Activated T-helper 9 cell treated with anti-CD3 and anti-CD28 coated beads, Interleukin-2, amount 50 U/mL, for 16 hours (primary cell): ENCODE measurements at regions not wholly inside any gene's neighbourhood (a gene's known extent, or its start where the extent isn't known, plus 50 kb on each side); places are given as distances from the start of the nearest gene placed in this dataset.

ENCODE experiments used
- DNase-seq: peaks from one replicate; pipeline ENCODE4 v3.0.0-alpha.2; 2020; ENCODE audit warnings: low read depth

DNA sequence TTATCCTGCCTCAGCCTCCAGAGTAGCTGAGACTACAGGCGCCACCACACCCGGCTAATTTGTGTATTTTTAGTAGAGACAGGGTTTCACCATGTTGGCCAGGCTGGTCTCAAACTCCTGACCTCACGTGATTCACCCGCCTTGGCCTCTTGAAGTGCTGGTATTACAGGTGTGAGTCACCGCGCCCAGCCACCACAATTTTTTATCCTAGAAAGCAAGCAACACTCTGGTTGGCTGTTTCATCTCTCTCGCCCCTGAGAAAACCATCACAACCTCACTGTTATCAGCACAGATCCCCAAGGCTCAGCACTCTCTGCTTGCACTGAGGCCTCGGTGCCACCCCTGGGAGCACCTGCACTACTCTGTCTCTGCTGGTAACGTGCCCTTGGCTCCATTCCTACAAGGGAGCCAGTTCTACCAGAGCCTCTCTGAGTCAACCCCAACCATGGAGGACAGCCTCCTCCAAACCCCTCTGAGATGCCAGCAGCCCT lies 134.8 kb upstream of the AGAP1 start:
- no peak for DNase-seq

DNA sequence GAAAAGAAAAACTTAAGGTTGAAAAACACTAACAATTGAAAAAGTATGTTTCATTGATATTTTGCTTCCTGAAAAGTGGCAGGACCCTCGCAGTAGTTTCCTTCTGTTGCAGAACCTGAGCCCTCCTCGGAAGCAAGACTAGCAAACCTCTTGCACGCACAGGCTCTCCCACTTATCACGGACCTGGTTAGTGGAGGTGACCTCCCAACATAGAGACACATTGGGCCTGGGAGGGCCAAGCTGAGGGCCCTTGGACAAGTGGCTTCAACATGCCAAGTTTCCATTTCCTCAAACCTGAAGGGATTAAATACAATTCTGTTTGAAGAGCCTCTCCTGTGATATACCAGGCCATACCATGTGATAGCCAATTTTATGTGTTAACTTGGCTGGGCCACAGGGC lies 133.4 kb upstream of the AGAP1 start:
- DNase-seq = no peak

DNA sequence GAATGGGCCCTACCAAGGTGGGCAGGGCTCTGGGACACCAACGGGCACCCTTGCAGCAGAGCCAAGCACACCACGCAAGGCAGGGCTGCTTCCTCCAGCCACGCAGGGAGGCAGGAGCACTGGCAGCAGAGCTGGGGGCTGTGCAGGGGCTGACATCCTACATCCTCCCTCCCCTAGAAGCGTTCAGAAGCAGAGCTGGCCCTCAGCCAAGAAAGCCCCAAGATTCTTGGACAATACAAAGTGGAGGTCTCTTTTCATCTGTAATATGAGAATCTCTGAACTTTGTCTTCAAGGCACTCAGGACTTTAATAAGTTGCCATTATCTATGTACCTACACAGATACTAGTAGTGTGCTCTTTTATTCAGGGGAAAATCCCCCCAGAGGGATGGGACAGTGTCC lies 128.1 kb upstream of the AGAP1 start:
- DNase-seq = no peak

DNA sequence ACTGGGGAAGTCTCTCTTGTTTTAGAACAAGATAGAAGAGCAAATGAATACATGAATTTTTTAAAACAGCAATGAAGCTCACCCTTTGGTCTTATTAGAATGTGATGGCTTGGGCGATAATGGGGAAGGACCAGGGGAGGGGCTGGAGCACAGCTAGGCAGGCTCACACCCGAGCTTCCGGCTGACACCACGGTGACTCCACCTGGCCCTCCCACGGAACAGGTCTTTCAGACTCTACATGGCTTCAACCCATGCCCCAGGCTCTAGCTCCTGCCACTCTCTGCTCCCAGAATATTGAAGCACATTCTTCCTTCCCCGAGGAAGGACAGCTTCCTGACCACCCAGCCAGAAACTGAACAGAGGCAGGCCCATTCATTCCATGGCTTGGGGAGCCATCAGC lies 127.5 kb upstream of the AGAP1 start:
- no peak for DNase-seq

DNA sequence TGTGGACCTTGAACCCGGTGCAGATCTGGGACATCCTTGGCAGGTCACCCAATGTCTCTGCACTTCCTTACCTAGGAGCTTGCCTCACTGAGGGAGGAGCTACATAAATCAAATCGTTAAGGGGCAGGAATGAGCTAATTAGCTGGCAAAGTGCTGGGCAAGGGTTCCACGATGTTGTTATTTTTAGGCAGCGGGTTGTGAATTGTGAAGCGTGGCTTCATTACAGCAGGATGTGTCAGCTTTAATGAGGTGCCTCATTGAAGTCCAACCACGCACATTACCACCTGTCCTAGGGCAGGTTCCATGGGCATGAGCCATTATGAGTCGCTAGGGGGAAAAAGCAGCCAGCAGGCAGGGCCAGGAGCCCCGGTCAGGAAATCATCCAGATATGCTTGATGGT lies 127.0 kb upstream of the AGAP1 start:
- no peak for DNase-seq

DNA sequence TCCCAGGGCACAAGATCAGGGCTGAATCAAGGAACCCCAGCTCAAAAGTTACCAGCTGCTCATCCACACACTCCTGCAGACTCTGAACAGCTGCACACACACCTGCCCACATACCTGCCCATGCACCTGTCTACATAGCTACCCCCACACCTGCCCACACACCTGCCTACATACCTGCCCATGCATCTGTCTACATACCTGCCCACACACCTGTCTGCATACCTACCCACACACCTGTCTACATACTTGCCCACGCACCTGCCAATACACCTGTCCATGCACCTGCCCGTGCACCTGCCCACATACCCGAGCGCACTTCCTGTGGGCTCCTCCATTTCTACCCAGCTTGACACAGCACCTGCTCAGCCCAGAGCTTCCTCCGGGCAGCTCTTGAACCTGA lies 122.8 kb upstream of the AGAP1 start:
- no peak for DNase-seq

DNA sequence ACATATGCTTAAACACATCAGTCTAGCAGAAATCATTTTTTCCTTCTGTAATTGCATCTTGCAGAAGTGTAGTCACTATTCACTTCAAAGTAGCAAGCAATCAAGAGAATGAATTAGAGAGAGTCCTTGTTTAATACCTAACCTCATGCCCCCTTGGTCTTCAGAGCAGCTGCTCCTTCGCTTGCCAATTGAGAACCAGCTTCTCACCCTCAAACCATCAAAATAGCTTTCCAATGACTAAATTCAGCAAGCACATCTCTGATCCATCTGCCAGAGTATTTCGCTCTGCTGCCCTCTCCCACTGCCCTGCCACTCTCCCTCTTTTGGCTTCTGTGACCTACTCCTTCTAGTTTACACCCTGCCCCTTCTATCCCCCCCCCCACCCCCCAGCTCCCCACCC lies 120.7 kb upstream of the AGAP1 start:
- DNase-seq = no peak

DNA sequence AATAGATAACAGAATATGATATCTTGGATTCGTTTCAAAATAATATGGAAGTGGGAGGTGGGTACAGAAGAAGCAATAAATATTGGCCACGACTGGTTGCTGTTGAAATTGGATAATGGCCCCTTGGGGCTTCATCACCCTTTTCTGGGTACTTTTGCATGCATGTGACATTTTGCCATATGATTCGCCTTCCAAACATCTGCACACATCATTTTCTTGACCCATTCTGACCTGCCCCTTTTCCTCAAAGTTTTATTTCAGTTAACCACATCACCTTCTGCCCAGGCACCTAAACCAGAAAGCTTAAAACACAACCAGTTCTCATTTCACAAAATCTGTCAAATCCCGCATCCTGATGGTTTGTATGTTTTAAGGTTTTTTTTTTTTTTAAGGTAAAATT lies 116.7 kb upstream of the AGAP1 start:
- no peak for DNase-seq

DNA sequence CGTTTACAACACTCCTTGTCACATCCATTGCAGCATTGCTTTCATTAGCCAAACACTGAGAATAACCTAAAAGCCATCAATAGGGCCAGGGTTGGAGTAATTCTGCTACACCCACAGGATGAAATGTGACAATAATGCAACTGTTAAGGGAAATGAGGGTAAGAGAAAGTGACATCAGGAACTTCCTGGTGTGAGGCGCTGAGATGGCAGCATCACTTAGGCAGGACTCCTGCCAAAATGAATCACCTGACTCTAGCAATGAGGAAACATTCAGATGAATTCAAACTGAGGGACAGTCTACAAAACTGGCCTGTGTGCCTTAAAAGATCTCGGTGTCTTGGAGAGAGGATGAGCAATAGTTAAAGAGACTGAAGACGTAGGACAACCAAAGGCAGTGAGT lies 115.6 kb upstream of the AGAP1 start:
- no peak for DNase-seq

DNA sequence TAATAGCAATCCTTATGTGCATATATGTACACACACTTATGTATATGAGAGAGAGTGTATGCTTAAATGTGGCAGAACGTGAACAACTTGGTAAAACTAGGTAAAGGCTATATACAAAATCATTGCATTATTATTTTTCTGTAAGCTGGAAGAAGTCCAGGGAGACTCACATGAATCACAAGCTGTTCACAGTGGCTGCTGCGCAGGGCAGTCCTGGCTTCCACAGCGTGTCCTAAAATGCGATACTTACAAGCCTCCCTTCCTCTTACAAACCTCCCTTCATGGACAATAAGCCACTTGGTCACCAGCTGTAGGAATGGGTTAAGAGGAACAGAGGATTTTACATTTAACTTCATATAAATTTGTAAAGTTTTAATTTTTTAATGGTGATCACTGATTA lies 114.9 kb upstream of the AGAP1 start:
- DNase-seq = no peak

DNA sequence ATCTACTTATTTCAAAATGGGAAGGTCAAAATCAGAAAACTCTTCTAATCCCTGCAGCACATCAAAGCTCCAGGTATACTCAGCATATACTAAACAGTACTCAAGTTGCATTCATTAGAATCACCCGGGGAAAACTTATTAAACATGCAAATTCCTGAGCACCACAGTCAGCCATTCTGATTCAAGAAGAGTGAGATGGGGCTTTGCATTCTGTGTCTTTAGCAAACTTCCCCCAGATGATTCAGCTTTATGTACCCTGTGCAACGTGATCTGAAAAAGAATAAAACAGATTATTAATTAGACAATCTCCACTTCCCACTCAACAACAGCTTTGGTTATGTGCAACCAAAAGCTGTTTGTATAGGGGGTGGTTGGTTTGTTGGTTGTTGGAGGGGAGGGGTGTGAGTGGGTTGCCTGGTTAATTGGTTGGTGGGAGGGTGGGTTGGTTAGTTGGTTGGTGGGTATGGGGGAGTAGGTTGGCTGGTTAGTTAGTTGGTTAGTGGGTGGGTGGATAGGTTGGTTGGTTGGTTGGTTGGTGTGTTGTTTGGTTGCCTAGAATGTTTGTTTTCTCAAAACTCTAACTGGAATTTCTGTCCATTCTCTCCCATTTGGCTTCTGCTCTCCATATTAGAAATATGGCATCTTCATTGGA lies 112.5 kb upstream of the AGAP1 start:
- DNase-seq = no peak

DNA sequence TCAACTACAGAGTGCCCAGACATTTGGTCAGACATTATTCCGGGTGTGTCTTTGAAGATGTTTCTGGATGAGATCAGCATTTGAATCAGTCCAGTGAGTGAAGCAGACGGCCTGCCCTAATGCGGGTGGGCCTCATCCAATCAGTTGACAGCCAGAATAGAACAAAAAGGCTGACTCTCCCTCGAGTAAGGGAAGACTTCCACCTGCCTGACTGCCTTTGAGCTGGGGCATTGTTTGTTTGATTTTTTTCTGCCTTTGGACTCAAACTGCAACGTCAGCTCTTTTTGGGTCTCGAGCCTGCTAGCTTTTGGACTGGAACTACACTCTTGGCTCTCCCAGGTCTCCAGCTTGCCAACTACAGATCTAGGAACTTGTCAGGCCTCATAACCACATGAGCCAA lies 111.7 kb upstream of the AGAP1 start:
- no peak for DNase-seq

DNA sequence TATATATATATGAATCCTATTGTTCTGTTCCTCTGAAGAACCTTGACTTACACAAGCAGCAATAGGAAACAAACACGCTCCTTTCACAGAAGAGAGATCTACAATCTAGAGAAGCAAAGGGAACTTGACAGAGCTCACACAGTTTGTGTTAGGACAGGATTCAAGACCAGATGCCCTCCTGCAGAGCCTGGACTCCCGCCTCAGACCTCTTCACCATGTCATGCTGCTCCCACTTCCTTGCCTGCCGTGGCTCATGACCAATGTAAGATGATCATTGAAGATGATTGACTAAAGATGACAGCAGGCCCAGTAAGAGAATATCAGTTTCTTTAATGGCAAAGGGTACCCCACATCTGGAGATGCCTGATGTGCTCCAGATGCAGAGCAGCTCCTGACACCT lies 111.2 kb upstream of the AGAP1 start:
- DNase-seq = no peak

DNA sequence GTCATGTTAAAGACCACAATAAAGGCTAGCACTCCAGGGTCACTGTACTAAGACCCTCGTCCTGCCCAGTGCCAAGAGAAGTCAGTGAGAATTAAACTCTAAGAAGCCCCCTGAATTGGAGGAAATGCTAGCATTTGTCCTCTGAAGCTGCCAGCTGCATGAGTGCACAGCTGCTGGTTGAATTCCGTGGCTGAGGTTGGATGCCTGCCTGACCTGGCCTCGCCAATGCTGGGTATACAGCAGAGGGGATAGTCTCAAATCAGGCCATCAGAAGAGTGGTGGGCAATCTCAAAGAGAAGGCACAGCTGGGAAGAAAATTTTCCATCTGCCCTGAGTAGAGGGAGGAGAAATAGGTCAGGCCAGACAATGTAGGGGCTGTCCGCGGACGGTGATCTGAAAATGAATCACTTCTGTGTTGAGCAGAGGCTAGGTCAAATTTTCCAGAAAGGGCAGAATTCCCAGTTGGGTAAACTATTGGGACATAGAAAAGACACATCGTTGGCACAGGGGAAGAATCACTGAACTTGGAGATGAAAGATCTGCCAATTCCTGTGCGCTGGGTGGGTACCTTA lies 110.5 kb upstream of the AGAP1 start:
- DNase-seq = no peak

DNA sequence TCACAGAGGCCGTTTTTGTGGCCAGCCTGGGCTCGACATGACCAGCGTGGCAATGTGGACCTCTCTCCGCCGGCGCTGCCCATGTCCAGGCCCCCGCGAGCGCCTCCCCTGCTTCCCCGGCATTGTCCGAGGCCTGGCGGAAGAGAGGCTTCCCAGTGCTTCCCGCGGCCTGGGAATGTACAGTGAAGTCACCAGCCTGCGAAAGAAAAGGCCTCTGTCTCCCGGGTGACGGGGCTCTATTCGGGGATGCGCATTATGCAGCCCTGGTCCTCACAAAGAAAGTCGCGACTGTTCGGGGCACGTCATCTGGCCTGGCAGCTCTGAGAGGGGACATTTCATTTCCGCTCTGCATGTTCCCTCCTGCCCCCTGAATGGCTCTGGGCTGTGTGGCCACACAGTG lies 109.2 kb upstream of the AGAP1 start:
- no peak for DNase-seq

DNA sequence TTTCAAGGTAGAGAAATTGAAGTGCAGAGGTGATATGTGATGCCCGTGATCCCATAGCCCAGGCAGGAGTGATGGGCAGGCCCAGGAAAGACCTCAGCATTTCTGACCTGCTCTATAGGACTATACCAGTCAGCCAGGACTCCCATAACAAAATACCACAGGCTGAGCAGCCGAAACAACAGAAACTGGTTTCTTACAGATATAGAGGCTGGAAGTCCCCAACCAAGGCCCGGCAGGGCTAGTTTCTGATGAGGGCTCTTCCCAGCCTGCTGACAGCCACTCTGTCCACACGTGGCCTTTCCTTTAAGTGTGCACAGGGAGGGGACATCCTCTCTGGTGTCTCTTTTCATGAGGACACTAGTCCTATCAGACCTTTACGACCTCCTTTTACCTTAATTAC lies 104.2 kb upstream of the AGAP1 start:
- DNase-seq = no peak

DNA sequence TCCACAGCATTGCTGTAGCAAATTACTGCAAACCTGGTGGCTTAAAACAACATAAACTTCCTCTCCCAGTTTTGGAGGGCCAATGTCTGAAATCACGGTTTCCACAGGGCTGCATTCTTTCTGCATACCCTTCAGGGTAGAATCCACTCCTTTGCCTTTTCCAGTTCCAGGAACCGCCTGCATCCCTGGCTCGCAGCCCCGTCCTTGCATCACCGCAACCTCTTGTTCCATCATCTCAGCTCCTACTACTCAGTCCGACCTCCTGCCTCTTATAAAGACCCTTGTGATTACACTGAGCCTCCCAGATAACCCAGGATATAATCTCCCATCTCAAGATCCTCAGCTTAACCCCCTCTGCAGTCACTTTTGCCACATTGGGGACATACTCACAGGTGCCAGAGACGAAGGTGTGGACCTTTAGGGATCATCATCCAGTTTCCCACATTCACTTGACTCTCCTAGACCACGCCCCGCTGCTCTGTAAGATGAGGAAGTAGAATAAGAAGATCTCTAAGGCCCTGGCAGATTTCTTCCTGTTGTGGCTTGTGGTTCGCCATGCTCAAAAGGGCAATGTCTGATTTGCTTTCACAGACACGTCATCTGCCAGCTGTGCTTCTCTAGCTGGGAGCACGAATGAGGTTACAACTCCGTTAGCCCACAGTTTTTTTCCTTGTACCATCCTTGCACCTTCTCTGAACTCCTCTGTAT lies 103.6 kb upstream of the AGAP1 start:
- no peak for DNase-seq

DNA sequence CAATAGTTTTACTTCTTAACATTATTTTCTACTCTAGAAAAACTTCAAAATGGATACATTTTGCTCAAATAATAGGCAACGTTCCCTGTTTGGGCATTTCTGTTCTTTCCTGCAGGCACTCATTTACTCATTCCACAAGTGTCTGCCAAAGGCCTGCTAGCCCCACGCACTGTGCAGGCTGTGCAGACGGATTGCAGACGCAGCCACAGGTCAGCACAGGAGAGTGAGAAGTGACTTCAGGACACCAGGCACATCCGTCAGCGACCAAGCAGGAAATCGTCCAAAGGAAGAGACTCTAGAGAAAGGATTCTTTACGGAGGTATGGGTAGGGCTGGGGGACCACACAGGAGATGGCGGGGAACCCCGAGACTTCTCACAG lies 103.0 kb upstream of the AGAP1 start:
- no peak for DNase-seq

DNA sequence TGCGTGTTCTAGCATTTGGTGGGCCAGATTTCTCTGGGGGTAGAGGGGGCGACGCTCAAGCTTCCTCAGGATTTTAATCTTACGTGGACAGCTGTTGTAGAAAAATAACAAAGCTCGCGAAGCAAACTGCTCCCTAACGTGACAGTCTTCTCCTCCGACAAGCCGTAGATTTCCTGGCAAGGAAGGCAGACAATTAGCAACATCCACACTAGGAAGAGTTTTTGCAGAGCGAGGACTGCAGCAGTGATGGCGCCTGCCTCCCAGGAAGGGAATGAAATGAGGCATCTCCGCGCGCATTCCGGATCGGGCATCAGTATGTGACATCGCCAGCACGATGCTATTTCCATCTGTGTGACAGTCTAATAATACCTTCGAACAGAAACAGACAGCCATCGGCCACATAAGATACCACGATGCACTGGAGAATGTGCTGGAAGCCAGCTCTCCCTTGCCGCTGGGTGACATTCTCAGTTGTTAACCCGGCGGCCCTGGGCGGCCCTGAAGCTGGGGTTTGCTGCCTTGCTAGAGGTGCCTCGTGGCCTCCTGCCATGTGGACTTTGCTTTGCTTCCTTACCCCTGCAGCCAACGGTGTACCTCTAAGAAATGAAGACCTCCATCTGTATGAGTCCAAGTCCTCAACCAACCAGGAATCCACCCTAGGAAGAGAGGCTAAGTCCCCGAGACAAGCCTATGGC lies 101.8 kb upstream of the AGAP1 start:
- no peak for DNase-seq

DNA sequence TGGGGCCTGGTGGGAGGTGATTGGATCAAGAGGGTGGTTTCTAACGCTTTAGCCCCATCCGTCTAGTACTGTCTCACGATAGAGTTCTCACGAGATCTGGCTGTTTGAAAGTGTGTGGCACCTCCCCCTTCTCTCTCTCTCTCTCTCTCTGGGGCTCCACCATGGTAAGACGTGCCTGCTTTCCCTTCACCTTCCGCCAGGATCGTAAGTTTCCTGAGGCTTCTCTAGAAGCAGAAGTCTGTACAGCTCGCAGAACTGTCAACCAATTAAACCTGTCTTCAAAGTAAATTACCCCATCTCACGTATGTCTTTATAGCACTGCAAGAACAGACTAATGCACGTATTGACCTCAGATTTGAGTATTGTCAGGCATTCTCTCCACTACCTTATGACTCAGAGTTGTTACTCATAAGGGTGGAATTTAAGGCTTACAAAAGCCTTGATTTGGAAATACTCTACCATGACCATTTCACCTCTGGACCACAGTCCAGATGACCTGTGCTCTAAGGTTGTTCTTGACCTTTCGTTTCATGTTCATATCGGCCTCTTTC lies 99.5 kb upstream of the AGAP1 start:
- DNase-seq = no peak

DNA sequence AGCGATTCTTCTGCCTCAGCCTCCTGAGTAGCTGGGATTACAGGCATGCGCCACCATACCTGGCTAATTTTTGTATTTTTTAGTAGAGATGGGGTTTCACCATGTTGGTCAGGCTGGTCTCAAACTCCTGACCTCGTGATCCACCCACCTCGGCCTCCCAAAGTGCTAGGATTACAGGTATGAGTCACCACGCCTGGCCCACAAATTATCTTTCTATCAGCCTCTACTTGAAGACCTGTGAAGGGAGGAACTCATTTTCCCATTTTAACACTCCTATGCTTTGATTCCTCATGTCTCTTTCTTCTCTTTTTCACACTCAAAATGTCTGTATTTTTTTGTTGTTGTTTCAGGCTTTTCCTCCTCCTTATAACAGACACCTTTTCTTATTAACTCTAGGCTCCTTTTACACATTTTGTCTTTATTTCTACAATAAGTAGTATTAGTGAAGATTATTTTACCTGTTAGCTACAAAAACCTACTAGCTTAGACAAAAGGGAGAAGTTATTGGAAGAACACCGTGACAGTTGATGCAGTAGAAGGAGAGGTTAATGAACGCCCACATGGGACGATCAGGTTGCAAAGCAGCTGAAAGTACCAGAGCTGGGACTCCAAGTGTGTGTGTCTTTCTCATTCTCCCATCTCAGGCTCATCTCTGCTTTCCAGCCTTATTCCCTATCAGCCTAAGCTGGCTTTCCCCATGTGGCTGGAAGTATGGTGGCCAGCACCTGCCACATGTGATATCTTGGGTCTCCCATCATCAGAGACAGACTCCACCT lies 97.6 kb upstream of the AGAP1 start:
- no peak for DNase-seq

DNA sequence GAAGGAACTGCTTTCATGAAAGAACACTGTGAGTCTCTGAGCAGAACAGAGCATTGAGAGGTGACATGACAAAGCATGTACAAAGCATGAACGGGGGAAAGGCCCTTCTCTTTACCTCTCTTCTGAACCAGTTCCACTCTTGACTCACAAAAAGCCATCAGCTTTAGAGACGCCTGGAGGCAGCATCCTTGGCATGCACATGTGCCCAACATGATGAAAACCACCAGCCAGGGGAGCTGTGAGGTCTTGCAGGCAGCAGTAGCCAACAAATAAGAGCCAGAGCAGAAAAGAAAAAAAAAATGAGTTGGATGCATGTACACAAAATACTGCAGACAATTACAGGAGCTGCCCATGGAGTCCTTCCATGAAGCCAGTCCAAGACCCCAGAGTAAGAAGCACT lies 95.5 kb upstream of the AGAP1 start:
- no peak for DNase-seq
